Dendritic cell treated with granulocyte-macrophage colony-stimulating factor and Interleukin-4, amounts not matched to agents 40 ng/mL and 50 ng/mL, for 4 days (primary cell): ENCODE measurements at regions not wholly inside any gene's neighbourhood (a gene's known extent, or its start where the extent isn't known, plus 50 kb on each side); places are given as distances from the start of the nearest gene placed in this dataset.

ENCODE experiments used
- H3K27ac Mint-ChIP-seq: one replicate; pipeline ENCODE4 v1.8.0; 2022; ENCODE audit warnings: mild to moderate bottlenecking, mixed read lengths
- H3K27me3 Mint-ChIP-seq: one replicate; pipeline ENCODE4 v1.8.0; 2022; ENCODE audit warnings: mild to moderate bottlenecking, mixed read lengths
- H3K36me3 Mint-ChIP-seq: one replicate; pipeline ENCODE4 v1.8.0; 2022; ENCODE audit warnings: low read depth, mixed read lengths
- H3K4me1 Mint-ChIP-seq: one replicate; pipeline ENCODE4 v1.8.0; 2022; ENCODE audit warnings: low read depth, mixed read lengths
- H3K4me3 Mint-ChIP-seq: one replicate; pipeline ENCODE4 v1.8.0; 2022; ENCODE audit warnings: mild to moderate bottlenecking, moderate library complexity, mixed read lengths
- H3K9me3 Mint-ChIP-seq: one replicate; pipeline ENCODE4 v1.8.0; 2022; ENCODE audit warnings: mixed read lengths
- intact Hi-C: fragments of 100-400 bp; cut with micrococcal nuclease; formaldehyde crosslinking; loops from one replicate; pipeline ENCODE4 v1.15.0; 2022

DNA sequence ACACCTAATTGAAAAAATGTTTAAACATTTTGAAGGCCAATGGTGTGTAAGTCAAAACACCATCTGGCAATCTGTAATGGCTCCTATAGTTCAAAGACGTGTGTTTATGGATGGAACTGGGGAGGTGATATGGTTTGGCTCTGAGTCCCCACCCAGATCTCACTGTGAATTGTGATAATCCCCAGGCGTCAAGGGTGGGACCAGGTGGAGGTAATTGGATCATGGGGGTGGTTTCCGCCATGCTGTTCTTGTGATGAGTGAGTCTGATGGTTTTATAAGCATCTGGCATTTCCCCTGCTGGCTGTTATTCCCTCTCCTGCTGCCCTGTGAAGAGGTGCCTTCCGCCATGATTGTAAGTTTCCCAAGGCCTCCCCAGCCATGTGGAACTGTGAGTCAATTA lies 52.2 kb downstream of the ADRA2C start:
- Mint-ChIP-seq H3K27me3 (no peaks in the 10 kb centered on the region), H3K4me3 (no peak overlapping the region), H3K4me1 (no peaks in the 10 kb centered on the region), H3K9me3 (no peaks in the 10 kb centered on the region), H3K27ac (no peak overlapping the region), H3K36me3 (no peaks in the 10 kb centered on the region)
- intact Hi-C loops, result no loop called here

GRCh38 chr4:3819210-3819919 lies 53.2 kb downstream of the ADRA2C start:
- Mint-ChIP-seq H3K27me3 (no peaks in the 10 kb centered on the region), H3K36me3 (no peaks in the 10 kb centered on the region), H3K4me3 (no peak overlapping the region), H3K4me1 (no peaks in the 10 kb centered on the region), H3K9me3 (no peaks in the 10 kb centered on the region), H3K27ac (no peak overlapping the region)
- intact Hi-C loops, result no loop called here

- no peaks in the 10 kb centered on the region for H3K27me3 Mint-ChIP-seq
- no peak overlapping the region for H3K4me3 Mint-ChIP-seq
- no peak overlapping the region for H3K27ac Mint-ChIP-seq
- intact Hi-C loops, result no loop called here
- H3K9me3 Mint-ChIP-seq, result no peaks in the 10 kb centered on the region
- no peaks in the 10 kb centered on the region for H3K36me3 Mint-ChIP-seq
- H3K4me1 Mint-ChIP-seq, result no peaks in the 10 kb centered on the region
These were observed 54.0 kb downstream of the ADRA2C start for GRCh38 chr4:3820016-3820805.

DNA sequence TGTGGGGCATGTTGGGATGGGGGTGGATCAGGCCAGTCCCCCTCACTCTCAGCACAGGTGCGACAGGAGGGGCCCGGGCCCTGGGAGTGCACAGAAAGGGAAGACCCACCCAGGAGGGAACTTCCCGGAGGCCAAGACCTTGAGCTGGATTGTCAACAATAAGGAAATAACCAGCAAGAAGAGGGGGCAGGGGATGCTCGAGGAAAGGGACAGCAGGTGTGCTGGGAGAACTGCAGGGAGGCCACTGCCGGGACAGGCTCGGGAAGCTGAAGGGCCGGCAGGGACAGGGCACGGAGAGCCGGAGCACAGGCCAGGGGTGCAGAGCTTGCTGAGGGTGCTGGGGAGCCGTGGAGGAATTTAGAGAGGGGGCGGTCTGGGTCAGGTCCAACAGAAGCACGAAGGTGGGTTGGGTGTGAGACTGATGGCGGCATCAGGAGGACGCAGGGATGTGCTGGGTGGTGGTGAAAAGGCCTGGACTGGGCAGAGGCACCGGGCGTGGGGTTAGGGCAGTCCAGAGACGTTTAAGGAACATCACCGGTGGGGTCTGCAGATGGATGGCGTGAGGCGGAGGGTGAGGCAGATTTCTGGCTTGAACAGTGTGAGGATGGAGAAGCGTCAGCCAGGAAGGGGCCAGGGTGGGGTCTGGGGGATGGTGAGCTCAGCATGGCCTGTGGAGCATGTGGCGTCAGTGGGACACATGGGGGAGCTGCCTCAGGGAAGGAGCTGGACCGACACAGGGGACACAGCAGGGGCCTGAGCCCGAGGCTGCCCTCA lies 54.8 kb downstream of the ADRA2C start:
- H3K9me3 Mint-ChIP-seq, result no peaks in the 10 kb centered on the region
- H3K4me3 Mint-ChIP-seq, result no peak overlapping the region
- no peaks in the 10 kb centered on the region for H3K27me3 Mint-ChIP-seq
- no peaks in the 10 kb centered on the region for H3K36me3 Mint-ChIP-seq
- no peak overlapping the region for H3K27ac Mint-ChIP-seq
- H3K4me1 Mint-ChIP-seq, result no peaks in the 10 kb centered on the region
- intact Hi-C loops, result no loop called here

DNA sequence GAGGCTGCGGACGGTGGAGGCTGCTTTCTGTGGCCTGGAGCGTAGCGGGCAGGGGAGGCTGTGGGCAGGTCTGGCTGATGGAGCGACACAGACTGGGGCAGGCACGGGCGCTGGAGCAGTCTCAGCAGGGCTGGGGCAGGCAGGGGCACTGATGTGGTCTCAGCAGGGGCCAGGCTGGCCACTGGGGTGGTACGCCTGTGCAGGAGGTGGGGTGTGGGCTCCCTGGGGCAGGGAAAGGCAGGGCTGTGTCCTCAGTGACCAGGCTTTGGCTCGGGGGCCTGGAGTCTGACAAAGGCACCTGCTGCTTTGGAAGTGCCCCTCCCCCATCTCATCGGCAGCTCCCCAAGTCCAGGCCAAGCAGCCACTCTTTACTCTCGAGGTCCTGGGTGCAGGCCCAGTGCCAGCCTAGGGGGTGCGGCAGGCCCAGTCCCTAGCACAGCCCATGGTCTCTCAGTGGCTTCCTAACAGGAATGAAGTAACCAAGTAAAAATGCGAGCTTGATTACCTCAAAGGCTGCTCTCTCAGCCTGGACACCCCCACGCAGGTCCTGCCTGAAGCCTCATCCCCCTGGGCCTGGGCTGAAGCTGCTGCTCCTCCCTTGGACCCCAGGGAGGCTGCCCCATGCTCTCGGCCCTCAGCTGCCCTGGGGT lies 55.5 kb downstream of the ADRA2C start:
- Mint-ChIP-seq H3K27ac (no peak overlapping the region), H3K9me3 (no peaks in the 10 kb centered on the region), H3K27me3 (no peaks in the 10 kb centered on the region), H3K36me3 (no peaks in the 10 kb centered on the region), H3K4me1 (no peaks in the 10 kb centered on the region), H3K4me3 (no peak overlapping the region)
- intact Hi-C loops, result no loop called here

DNA sequence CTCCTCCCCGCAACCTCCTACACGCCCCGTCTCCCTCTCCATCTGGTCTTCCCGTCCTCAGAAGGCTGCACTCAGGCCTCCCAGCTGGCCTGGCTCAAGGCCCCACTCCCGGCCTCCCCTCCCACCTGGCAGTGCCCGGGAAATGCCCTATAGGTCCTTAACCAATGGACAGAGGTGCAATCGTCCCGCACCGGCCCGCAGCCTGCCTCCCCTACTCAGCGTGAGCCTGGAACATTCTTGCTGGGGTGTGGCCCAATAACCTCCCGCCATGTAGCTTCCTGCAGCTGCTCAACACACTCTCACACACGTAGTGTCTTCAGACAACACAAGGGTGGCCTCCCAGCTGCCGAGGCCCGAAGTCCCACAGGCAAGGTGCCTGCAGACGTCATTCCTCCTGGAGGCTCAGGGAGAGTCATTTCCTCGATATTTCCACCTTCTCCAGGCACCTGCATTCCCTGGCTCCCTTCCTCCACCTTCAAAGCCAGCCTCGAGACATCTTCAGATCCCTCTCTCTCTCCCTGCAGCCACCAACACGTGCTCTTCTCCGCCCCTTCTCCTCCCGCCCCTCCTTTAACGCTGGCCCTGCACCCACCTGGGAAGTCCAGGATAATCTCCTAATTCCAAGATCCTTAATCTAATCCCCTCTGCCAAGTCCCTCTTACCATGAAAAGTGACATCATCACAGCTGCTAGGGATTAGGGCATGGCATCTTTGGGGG lies 56.2 kb downstream of the ADRA2C start:
- Mint-ChIP-seq H3K27me3 (no peaks in the 10 kb centered on the region), H3K9me3 (no peaks in the 10 kb centered on the region), H3K4me1 (no peaks in the 10 kb centered on the region), H3K27ac (no peak overlapping the region), H3K4me3 (no peak overlapping the region), H3K36me3 (no peaks in the 10 kb centered on the region)
- intact Hi-C loops, result no loop called here

DNA sequence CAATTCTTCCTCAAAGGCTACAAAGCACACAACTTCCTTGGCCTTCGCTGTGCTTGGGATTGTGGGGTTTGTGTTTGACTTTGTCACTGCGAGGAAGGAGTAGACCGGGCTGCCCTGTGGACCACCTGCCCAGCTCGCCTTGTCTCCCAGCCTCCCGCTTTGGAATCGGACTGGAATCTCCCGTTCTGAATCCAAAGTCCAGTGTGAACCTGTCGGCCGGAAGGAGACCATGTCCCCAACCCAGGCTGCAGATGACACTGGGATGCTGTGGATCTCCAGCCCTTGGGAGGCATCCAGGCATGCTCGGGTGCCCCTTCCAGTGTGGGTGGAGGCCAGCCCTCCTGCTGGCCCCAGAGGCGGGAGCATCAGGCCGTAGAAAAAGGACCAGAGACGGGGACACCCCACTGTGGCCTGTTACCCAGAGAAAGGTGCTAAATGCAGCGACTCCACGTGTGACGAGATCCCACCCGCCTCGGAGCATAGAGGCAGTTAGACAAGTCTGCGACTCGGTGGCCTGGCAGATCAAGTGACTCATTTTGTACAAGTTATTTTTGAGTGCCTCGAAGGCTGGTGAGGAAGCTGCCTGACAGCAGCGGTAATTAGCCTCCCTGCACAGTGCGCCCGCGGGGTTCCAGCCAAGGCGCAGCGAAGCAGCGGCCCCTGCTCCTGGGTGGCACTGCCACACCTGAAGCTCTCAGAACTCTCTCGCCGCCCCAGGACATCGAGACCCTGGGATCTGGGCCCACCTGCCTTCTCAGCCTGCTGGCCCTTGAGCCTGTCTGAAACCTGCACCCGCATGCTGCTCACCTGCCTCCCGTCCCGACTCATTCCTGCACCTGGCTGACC lies 57.5 kb downstream of the ADRA2C start:
- H3K4me1 Mint-ChIP-seq, result no peaks in the 10 kb centered on the region
- no peaks in the 10 kb centered on the region for H3K27me3 Mint-ChIP-seq
- no peak overlapping the region for H3K27ac Mint-ChIP-seq
- H3K4me3 Mint-ChIP-seq, result no peak overlapping the region
- H3K36me3 Mint-ChIP-seq, result no peaks in the 10 kb centered on the region
- intact Hi-C loops, result no loop called here
- no peaks in the 10 kb centered on the region for H3K9me3 Mint-ChIP-seq

DNA sequence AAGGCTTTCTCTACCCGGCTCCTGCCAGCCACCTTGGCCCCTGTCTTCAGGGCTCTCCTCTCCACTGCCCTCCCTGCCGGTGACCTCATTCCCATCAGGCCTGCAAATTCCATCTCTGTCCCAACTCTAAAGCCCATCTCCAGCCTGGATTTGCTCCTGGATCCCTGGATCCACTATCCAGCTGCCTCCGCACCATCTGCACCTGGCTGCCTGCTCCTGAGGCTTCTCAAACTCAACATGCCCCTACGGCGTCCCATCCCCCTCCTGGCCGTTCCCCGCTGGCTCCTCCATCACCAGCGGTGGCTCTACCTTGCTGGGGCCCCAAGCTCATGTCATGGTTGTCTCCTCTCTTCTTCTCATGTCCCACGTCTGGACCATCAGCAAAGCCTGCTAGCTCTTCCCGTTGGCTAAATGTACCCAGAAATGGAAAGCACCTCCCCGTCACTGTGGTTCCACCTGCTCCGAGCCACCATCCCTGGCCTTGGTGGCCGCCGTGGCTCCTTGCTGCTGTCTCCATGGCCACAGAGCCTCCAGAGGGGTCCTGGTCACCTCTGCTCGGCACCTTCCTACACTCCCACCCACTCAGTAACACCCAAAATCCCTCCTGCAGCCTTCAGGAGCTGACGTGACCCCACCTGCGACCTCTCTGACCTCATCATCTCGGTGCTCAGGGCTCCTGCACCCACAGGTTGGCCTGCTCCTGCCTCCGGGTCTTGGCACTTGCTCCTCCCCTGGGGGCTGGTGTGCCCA lies 58.5 kb downstream of the ADRA2C start:
- Mint-ChIP-seq H3K27ac (no peak overlapping the region), H3K4me3 (no peak overlapping the region), H3K27me3 (no peaks in the 10 kb centered on the region), H3K4me1 (no peaks in the 10 kb centered on the region), H3K36me3 (no peaks in the 10 kb centered on the region), H3K9me3 (no peaks in the 10 kb centered on the region)
- intact Hi-C loops, result no loop called here

- H3K4me3 Mint-ChIP-seq, result no peak overlapping the region
- intact Hi-C loops, result no loop called here
- H3K9me3 Mint-ChIP-seq, result no peaks in the 10 kb centered on the region
- no peaks in the 10 kb centered on the region for H3K4me1 Mint-ChIP-seq
- H3K27me3 Mint-ChIP-seq, result no peaks in the 10 kb centered on the region
- no peaks in the 10 kb centered on the region for H3K36me3 Mint-ChIP-seq
- no peak overlapping the region for H3K27ac Mint-ChIP-seq
These were observed 59.3 kb downstream of the ADRA2C start for GRCh38 chr4:3825530-3825929.

- no peak overlapping the region for H3K27ac Mint-ChIP-seq
These were observed 60.3 kb downstream of the ADRA2C start for GRCh38 chr4:3826247-3827172.

DNA sequence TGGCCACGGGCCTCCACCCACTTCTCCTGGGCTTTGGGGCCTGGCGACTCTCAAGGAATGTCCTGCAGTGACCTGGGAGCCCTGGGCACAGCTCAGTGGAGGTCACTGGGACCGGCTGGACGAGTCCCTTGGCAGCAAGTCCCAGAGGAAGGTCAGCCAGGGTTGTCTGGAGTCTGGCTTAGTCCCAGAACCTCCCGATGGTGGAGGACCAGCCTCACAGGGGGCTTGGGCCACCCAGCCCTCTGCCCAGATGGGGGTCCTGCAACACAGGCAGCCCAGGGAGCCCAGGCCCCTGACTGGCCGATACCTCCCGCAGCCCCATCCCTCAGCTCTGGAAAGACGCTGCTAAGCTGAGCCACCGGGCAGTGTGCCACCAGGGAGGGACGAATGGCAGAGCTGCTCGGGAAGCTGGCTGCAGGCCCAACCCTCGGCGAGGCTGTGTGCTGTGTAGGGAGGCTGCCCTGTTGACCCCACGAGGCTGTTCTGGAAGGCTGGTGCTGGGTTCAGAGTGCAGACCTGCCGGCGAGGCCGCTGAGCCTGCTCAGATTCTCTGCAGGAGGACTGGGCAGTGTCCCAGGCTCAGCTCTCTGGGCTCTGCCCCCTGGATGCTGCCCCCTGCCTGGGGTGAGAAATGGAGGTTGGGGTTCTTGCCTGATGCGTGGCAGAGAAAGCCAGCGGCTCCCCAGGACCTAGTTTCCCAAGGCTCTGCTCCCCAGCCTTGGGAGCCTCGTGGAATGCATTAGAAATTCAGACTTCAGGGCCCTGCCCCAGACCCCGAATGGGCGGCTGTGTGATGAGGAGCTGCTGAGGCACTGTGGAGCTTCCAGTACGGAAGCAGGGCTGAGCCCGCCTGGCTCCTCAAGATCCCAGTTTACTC lies 61.7 kb downstream of the ADRA2C start:
- Mint-ChIP-seq H3K4me3 (no peak overlapping the region), H3K36me3 (no peaks in the 10 kb centered on the region), H3K9me3 (no peaks in the 10 kb centered on the region), H3K27ac (no peak overlapping the region), H3K27me3 (peaks cover 2% of the 10 kb centered on the region), H3K4me1 (no peaks in the 10 kb centered on the region)
- intact Hi-C loops, result no loop called here

More at GRCh38 chr4:3826247-3827172, 60.3 kb downstream of the ADRA2C start:
- intact Hi-C loops, result no loop called here
- Mint-ChIP-seq H3K9me3 (no peaks in the 10 kb centered on the region), H3K4me1 (no peaks in the 10 kb centered on the region), H3K4me3 (no peak overlapping the region), H3K36me3 (no peaks in the 10 kb centered on the region), H3K27me3 (no peaks in the 10 kb centered on the region)
